Lung (tissue), 11 donors: ENCODE measurements at regions not wholly inside any gene's neighbourhood (a gene's known extent, or its start where the extent isn't known, plus 50 kb on each side); places are given as distances from the start of the nearest gene placed in this dataset.

ENCODE experiments used
- ATAC-seq: fragments of 200-7000 bp; cut with Tn5 transposase; one replicate; pipeline ENCODE4 v1.9.1; 2020; ENCODE audit warnings: moderate number of reproducible peaks; ENCODE audit not compliant: insufficient read depth, low FRiP score
- DNase-seq, 3 donors: peaks; one replicate each; pipeline ENCODE4 v3.0.0-alpha.2; 2013 to 2017
- H3K27ac ChIP-seq, 2 donors: one replicate each; pipeline ENCODE4 v1.5.1; 2013; ENCODE audit warnings: mild to moderate bottlenecking in 2 of 2, moderate library complexity in 2 of 2, control low read depth in 1 of 2, inconsistent platforms in 1 of 2, low read depth in 1 of 2, low read length in 1 of 2
- H3K27me3 ChIP-seq, 3 donors: one replicate each; pipeline ENCODE4 v1.5.1; 2013; ENCODE audit warnings: low read length in 2 of 3; ENCODE audit not compliant: control insufficient read depth in 3 of 3, insufficient read depth in 3 of 3
- H3K36me3 ChIP-seq, 4 donors: one replicate each; pipeline ENCODE4 v1.5.1; 2013; ENCODE audit warnings: low read length in 4 of 4, mild to moderate bottlenecking in 1 of 4, moderate library complexity in 1 of 4; ENCODE audit not compliant: control insufficient read depth in 4 of 4, insufficient read depth in 4 of 4
- H3K4me1 ChIP-seq, 5 donors: one replicate each; pipeline ENCODE4 v1.5.1; 2013; ENCODE audit warnings: low read length in 5 of 5, mild to moderate bottlenecking in 2 of 5, moderate library complexity in 1 of 5; ENCODE audit not compliant: control insufficient read depth in 5 of 5, insufficient read depth in 5 of 5
- H3K4me3 ChIP-seq: one replicate; pipeline ENCODE4 v1.5.1; 2013; ENCODE audit warnings: mild to moderate bottlenecking, control low read depth, moderate library complexity
- H3K9ac ChIP-seq, 2 donors: one replicate each; pipeline ENCODE4 v1.5.1; 2013; ENCODE audit warnings: low read length in 2 of 2, control low read depth in 1 of 2; ENCODE audit not compliant: insufficient read depth in 1 of 2
- H3K9me3 ChIP-seq, 4 donors: one replicate each; pipeline ENCODE4 v1.5.1; 2013; ENCODE audit warnings: low read length in 3 of 4, mild to moderate bottlenecking in 1 of 4, moderate library complexity in 1 of 4; ENCODE audit not compliant: control insufficient read depth in 4 of 4, insufficient read depth in 3 of 4
- WGBS, 2 donors: extraction: QIAGEN DNeasy Blood & Tissue Kit; methylation state at CpG; one replicate each; pipeline ENCODE4 v1.1.7; 2013; 5-methylcytosine and 5-hydroxymethylcytosine counted together
- TF ChIP-seq, protein P1 (sequence below): IDR thresholded peaks from 2 replicates; pipeline ENCODE4 v1.5.1; 2012; ENCODE audit warnings: mild to moderate bottlenecking; ENCODE audit errors: control extremely low read depth, extremely low read depth
- donor health status: control.
- donor health status: control.
- donor health status: Bipolar disorder and iron deficiency.
- donor health status: healthy.
- donor health status: DM: yes; HTN: yes; CAD: no.

DNA sequence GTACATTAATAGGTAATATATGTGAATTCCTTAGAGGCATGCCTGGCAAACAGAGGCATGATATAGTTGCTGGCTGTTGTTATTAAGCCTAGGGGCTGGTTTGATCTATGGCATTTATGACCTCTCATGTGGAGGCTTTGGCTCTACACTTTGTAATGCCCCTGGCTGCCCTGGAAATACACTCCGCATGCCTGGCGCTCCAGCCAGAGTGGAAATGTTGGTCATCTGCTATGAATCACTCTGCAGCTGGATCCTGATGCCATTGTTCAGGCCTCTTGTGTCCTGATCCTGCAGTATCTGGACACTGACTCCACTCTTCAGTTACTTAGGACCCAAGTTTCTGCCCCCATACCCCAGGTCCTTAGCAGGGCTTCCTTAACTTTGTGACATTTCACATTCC lies 200.5 kb upstream of the PCSK2 start:
- 95 to 100% methylated on average over 2 of the region's 2 CpGs for WGBS, 2 donors
- Histone ChIP-seq H3K9me3 (peaks cover 0 to 4% (median 1%) of the 10 kb centered on the region in 4 donors), H3K9ac (no peak overlapping the region), H3K27me3 (peaks cover 0 to 5% (median 0%) of the 10 kb centered on the region in 3 donors), H3K4me3 (no peak overlapping the region), H3K27ac (no peak overlapping the region), H3K36me3 (no peaks in the 10 kb centered on the region), H3K4me1 (no peaks in the 10 kb centered on the region)
- DNase-seq (no peak), ATAC-seq (no peak)
- TF ChIP-seq, protein P1, sequence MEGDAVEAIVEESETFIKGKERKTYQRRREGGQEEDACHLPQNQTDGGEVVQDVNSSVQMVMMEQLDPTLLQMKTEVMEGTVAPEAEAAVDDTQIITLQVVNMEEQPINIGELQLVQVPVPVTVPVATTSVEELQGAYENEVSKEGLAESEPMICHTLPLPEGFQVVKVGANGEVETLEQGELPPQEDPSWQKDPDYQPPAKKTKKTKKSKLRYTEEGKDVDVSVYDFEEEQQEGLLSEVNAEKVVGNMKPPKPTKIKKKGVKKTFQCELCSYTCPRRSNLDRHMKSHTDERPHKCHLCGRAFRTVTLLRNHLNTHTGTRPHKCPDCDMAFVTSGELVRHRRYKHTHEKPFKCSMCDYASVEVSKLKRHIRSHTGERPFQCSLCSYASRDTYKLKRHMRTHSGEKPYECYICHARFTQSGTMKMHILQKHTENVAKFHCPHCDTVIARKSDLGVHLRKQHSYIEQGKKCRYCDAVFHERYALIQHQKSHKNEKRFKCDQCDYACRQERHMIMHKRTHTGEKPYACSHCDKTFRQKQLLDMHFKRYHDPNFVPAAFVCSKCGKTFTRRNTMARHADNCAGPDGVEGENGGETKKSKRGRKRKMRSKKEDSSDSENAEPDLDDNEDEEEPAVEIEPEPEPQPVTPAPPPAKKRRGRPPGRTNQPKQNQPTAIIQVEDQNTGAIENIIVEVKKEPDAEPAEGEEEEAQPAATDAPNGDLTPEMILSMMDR = no peak

DNA sequence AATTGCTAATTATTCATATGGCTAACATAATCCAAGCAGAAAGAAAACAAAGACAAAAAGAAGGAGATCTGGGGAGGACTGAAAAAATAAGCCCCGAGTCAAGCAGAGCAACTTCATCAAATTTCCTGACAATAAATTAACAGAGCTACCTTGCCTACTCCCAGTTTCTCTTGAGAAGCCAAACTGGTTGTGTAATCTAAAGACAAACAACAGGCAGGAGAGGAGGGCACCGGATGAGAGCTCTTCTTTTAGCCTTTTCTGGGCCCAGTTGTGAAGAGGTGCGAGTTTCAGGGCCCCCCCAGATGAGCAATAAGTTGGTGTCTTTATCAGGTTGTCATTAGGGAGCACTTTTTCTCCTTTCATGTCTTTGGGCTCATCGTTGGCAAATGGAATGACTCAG lies 197.1 kb upstream of the PCSK2 start:
- ATAC-seq (no peak), DNase-seq (no peak)
- Histone ChIP-seq H3K27ac (no peak overlapping the region), H3K9ac (no peak overlapping the region), H3K4me1 (no peaks in the 10 kb centered on the region), H3K9me3 (peaks cover 0 to 4% (median 1%) of the 10 kb centered on the region in 4 donors), H3K4me3 (no peak overlapping the region), H3K27me3 (peaks cover 0 to 5% (median 0%) of the 10 kb centered on the region in 3 donors), H3K36me3 (no peaks in the 10 kb centered on the region)
- TF ChIP-seq, protein P1 = no peak
- WGBS, 2 donors = 50 to 63% methylated on average over 4 of the region's 4 CpGs

DNA sequence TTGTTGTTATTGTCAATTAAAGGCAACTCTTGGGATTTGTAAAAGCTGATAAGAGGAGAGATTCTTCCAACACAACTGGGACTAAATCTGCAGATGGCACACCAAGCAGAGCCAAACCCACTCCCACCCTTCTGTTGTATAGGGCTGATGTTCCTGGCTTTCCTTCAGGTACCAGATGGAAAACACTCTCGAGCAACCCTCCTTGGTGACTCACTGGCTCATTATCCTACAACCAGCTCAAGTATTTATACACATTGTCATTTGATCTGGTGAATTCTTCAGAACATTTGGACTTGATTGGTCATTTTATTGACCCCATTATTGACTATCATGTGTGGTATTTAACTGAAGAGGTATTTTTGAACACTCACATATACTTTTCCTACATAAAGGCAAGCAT lies 190.3 kb upstream of the PCSK2 start:
- H3K9ac ChIP-seq = no peak overlapping the region
- DNase-seq = no peak
- H3K27ac ChIP-seq = no peak overlapping the region
- no peaks in the 10 kb centered on the region for H3K36me3 ChIP-seq
- H3K9me3 ChIP-seq = peaks cover 0 to 3% (median 0%) of the 10 kb centered on the region in 4 donors
- ATAC-seq = no peak
- peaks cover 0 to 2% (median 0%) of the 10 kb centered on the region in 3 donors for H3K27me3 ChIP-seq
- no peak overlapping the region for H3K4me3 ChIP-seq
- H3K4me1 ChIP-seq = no peaks in the 10 kb centered on the region
- WGBS, 2 donors = 39 to 58% methylated on average over 1 of the region's 1 CpG
- TF ChIP-seq, protein P1 = no peak

DNA sequence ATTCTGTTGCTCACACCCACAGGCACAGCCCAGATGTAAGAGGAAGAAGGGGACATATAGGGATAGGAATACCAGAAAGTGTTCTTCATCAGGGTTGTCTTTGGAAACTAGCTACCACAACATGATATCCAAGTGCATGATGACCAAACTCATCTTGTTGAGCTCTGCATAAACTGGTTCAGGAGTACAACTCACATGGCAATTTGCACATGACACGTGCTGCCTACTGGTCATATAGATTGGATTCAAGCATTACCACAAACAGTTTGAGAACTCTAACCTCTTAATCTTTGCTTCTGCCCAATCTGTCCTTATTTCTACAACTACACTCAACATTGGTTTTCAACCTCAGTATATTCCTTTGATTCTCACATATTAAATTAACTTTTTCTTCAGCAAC lies 184.7 kb upstream of the PCSK2 start:
- TF ChIP-seq, protein P1 = no peak
- Histone ChIP-seq H3K36me3 (no peaks in the 10 kb centered on the region), H3K9ac (no peak overlapping the region), H3K27me3 (peaks cover 0 to 2% (median 0%) of the 10 kb centered on the region in 3 donors), H3K9me3 (peaks cover 0 to 5% (median 0%) of the 10 kb centered on the region in 4 donors), H3K4me1 (no peaks in the 10 kb centered on the region), H3K27ac (no peak overlapping the region), H3K4me3 (no peak overlapping the region)
- ATAC-seq = no peak
- 54 to 96% methylated on average over 1 of the region's 1 CpG for WGBS, 2 donors
- DNase-seq = no peak
